Sigmoid colon (tissue), 4 donors: ENCODE measurements at regions not wholly inside any gene's neighbourhood (a gene's known extent, or its start where the extent isn't known, plus 50 kb on each side); places are given as distances from the start of the nearest gene placed in this dataset.

ENCODE experiments used
- CTCF ChIP-seq, 4 experiments: fragments of 450-650 bp in 3 of 4; fragments of 200-600 bp in 1 of 4; IDR thresholded peaks; one replicate each; pipeline ENCODE4 v1.5.1; 2016 to 2019; ENCODE audit warnings: antibody characterized with exemption in 4 of 4, mild to moderate bottlenecking in 3 of 4, moderate library complexity in 2 of 4
- POLR2AphosphoS5 ChIP-seq, 4 donors: sonication (generic); formaldehyde crosslinking; IDR thresholded peaks; one replicate each; pipeline ENCODE4 v1.6.1; 2017; ENCODE audit warnings: antibody characterized with exemption in 4 of 4

- no peak for TF ChIP-seq CTCF (IDR thresholded peaks at IDR 0.05)
- no peak for TF ChIP-seq POLR2AphosphoS5 (IDR thresholded peaks at IDR 0.05)
Measured at GRCh38 chr12:127749416-127749815, 517.6 kb upstream of the TMEM132C start.
